ENCODE measurements at regions not wholly inside any gene's neighbourhood (a gene's known extent, or its start where the extent isn't known, plus 50 kb on each side); places are given as distances from the start of the nearest gene placed in this dataset.

- no peak for DNase-seq (ENCODE audit: low read depth)
These were observed 186.2 kb downstream of the NEDD1 start for GRCh38 chr12:97093187-97093683.

GRCh38 chr12:97097734-97098133, 190.7 kb downstream of the NEDD1 start:
- DNase-seq (ENCODE audit: low read depth), result no peak

GRCh38 chr12:97109441-97109840, 202.4 kb downstream of the NEDD1 start:
- DNase-seq (ENCODE audit: low read depth), result no peak

- no peak for DNase-seq (ENCODE audit: low read depth)
These were observed 205.1 kb downstream of the NEDD1 start for GRCh38 chr12:97112136-97112535.

GRCh38 chr12:97118796-97119375, 211.8 kb downstream of the NEDD1 start:
- DNase-seq (ENCODE audit: low read depth), result no peak

- DNase-seq (ENCODE audit: low read depth), result no peak
These were observed 220.0 kb downstream of the NEDD1 start for GRCh38 chr12:97127061-97127460.

- DNase-seq (ENCODE audit: low read depth), result no peak
These were observed 224.3 kb downstream of the NEDD1 start for GRCh38 chr12:97131220-97131981.

GRCh38 chr12:97132270-97132669, 225.2 kb downstream of the NEDD1 start:
- no peak for DNase-seq (ENCODE audit: low read depth)

- DNase-seq (ENCODE audit: low read depth), result no peak
These were observed 227.4 kb downstream of the NEDD1 start for GRCh38 chr12:97134495-97134894.

- DNase-seq (ENCODE audit: low read depth), result no peak
These were observed 233.3 kb downstream of the NEDD1 start for GRCh38 chr12:97140355-97140754.

- DNase-seq (ENCODE audit: low read depth), result no peak
These were observed 235.8 kb downstream of the NEDD1 start for GRCh38 chr12:97142737-97143410.

- no peak for DNase-seq (ENCODE audit: low read depth)
These were observed 242.0 kb downstream of the NEDD1 start for GRCh38 chr12:97148941-97149559.

GRCh38 chr12:97151481-97151880, 244.4 kb downstream of the NEDD1 start:
- DNase-seq (ENCODE audit: low read depth), result no peak

GRCh38 chr12:97159377-97159776, 252.3 kb downstream of the NEDD1 start:
- no peak for DNase-seq (ENCODE audit: low read depth)

- no peak for DNase-seq (ENCODE audit: low read depth)
These were observed 253.2 kb downstream of the NEDD1 start for GRCh38 chr12:97160277-97160676.

- DNase-seq (ENCODE audit: low read depth), result no peak
These were observed 255.1 kb downstream of the NEDD1 start for GRCh38 chr12:97162173-97162572.

- DNase-seq (ENCODE audit: low read depth), result no peak
These were observed 257.9 kb downstream of the NEDD1 start for GRCh38 chr12:97164936-97165335.

GRCh38 chr12:97167598-97167997, 260.5 kb downstream of the NEDD1 start:
- no peak for DNase-seq (ENCODE audit: low read depth)

- no peak for DNase-seq (ENCODE audit: low read depth)
These were observed 261.7 kb downstream of the NEDD1 start for GRCh38 chr12:97168804-97169203.

- no peak for DNase-seq (ENCODE audit: low read depth)
These were observed 263.0 kb downstream of the NEDD1 start for GRCh38 chr12:97169889-97170567.

GRCh38 chr12:97173688-97174410, 266.8 kb downstream of the NEDD1 start:
- DNase-seq (ENCODE audit: low read depth), result no peak

All from fibroblast of gingiva (primary cell).